ENCODE measurements at regions not wholly inside any gene's neighbourhood (a gene's known extent, or its start where the extent isn't known, plus 50 kb on each side); places are given as distances from the start of the nearest gene placed in this dataset.
"Not testable (repeated sequence)": the region's sequence is repeated elsewhere in the genome, so short reads cannot be mapped to it uniquely, and the experiment has no call there.

DNA sequence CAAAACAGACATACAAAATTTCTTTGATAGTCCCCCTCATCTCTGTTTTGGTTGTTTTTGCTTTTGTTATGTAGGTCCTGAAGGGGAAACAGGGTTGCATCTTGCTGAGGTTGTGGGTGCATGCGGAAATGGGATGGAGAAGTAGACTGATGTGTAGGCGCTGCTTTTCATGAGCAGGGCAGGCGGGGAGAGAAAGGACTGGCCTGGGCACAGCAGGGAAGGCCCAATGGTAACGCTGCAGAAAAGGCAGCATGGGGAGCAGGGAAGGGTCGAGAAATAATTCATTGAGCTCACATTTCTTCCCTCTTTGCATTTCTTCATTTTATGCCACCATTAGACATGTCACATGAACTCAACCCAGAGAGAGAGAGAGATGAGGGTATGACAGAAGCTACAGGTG lies 74.3 kb upstream of the CCN2 start:
- no peak for DNase-seq

DNA sequence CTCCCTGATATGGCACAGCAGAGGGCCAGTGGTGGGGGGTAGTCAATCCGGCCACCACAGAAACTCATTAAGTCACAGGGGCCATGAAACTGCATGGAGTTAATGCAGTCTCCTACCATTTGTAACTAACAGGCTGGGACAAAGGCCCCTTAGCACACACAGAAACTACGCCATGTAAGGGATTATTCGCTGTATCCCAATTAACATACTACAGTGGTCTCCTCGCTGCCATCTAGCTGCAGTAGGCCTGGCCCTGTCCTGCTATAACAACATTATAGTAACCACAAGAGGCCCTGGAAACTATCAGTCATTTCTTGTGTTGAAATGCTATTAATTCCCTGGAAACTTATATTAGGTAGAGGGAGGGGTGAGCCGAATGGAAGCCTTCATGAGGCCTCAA lies 72.3 kb upstream of the CCN2 start:
- no peak for DNase-seq

DNA sequence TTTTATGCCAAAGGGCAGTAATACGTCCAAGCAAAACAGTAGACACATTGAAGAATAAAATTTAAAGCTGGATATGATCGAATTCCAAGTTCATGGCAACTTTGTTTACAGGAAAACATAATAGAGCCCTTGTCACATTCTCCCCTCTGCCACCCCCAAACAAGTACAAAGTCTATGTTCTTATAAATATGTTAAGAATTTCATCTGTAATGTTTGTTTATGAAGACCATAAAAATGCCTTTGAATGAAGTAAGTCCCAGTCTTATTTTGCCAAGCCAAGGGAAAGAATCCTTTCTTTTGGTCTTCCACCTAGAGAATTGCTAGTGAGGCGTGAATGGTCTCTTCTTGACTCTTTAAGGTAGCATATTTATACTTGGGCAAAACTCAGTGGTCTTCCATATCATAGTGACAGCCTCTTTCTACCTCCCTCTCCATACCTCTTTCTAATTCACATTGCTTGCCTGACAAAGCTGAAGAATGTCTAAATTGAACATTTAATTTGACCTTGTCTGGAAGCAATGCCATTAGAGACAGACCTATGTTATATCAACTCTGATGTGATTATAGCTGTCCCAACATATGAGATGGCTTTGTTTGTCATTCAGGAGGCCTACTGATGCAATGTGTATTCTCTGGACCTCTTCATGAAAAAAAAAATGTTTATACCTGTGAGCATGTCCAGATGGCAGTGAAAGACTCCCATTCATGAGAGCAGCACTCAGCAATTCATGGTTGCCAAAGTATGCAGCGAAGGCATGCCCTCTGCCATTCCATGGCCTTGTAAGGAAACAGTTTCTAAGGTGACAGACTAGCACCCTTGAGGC lies 70.6 kb upstream of the CCN2 start:
- DNase-seq: no peak

DNA sequence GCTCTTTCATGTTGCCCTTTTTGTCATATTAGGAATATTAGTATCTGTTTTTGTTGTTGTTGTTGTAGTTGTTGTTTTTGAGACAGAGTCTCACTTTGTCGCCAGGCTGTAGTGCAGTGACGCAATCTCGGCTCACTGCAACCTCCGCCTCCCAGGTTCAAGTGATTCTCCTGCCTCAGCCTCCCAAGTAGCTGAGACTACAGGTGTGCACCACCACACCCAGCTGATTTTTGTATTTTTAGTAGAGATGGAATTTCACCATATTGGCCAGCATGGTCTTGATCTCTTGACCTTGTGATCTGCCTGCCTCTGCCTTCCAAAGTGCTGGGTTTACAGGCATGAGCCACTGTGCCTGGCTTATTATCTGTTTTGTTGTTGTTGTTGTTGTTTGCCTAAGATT lies 69.7 kb upstream of the CCN2 start:
- not testable (repeated sequence) for DNase-seq

DNA sequence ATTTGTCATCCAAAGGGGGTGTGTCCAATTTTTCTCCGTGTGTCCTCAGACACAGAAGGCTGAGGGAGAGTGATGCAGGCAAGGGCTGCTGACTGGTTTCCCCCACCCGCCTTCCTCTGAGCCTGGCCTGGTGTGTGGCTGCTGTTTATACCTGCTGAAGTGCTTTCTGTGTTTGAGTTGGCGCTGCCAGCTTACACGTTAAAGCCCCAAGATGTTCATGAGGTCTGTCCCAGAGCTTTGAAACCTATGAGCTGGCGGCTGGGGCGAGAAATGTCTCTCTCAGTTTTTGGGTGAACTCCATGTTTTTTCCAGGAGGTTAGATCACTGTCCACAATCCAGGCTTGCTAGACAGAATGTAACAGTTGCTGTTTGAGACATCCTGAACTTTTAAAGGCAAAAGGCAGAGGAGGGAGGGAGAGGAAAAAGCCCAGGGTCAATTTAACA lies 69.0 kb upstream of the CCN2 start:
- DNase-seq: no peak

DNA sequence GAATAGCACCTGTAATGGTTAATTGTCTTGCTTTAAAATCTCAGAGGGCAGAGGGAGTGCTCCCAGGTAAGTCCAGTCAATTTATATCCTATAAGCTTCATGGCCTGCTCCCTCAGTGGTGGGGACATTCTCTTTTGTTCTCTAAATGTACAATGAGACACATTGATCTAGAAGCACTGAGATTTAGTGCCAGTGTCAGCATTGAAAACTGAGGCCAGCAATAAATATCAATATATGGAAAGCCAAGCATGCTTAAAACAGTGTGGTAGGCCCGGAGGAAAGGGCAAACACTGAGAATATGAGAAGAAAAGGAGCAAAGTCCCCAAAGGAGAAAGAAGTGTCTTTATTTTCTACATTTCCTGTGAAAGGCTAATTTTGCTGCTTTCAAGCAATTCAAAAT lies 68.4 kb upstream of the CCN2 start:
- DNase-seq: no peak

DNA sequence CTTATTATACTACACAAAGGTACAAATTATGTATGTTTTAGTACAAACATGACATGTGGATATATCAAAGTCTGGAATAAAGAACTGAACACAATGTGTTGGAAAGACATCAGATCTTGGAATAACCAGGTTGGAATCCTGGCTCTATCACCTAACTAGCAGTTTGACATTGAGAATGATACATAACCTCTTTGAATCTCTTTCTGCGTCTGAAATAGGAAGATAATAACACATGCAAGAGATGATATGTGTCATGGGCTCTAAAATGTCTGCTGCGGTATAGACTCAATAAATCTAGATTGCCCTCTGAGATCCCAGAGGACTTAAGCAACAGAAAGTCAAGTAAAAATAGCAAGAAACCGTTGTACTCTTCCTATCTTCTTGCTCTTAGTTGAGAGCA lies 66.8 kb upstream of the CCN2 start:
- DNase-seq: no peak

DNA sequence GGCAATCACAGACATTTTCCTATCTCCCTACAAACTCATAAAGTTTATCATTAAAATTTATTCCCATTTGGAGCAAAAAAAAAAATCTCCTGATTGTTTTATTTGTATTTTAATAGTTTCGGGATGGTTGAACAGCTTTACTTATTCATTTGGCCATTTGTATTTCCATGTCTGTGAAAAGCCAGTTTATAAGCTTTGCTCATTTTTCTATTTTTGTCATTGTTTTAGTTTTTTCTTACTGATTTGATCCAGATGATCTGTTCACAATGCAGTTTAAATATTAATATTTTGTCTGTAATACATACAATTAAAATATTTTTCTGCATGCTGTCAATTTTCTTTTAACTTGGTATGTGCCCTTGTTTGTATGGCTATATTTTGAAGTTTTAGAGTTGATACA lies 65.2 kb upstream of the CCN2 start:
- no peak for DNase-seq

DNA sequence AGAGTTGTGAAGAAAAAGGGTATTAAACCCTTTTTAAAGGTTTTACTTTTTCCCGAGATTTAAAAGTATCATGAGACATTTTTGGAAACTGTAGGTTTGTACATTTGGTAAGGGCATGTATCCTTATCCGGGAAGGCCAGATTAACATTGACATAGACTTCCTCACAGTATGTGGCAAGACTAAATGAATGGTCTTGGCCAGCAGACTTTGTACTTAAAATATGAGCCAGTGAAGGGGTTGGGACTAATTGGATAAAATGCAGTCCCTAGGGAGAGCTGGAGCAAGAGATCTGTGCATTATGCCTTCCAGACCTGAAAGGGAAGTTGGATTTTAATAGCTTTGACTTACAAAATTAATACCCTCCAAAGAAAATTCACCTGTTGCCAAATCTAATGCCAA lies 60.4 kb upstream of the CCN2 start:
- no peak for DNase-seq

DNA sequence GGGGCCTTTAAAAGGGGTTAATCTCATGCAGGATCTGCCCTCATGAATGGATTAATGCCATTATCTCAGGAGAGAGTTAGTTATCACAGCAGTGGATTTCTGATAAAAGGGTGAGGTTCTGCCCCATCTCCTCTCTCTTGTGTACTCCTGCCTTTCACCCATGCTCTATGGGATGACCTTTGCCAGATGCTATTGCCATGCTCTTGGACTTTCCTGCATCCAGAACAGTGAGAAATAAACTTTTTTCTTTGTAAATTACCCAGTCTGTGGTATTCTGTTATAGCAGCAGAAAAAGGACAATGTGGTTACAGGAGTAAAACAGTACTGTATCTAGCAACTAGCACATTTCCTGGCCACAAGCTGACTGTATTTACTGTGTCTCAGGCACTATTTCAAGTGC lies 58.0 kb upstream of the CCN2 start:
- DNase-seq: no peak

DNA sequence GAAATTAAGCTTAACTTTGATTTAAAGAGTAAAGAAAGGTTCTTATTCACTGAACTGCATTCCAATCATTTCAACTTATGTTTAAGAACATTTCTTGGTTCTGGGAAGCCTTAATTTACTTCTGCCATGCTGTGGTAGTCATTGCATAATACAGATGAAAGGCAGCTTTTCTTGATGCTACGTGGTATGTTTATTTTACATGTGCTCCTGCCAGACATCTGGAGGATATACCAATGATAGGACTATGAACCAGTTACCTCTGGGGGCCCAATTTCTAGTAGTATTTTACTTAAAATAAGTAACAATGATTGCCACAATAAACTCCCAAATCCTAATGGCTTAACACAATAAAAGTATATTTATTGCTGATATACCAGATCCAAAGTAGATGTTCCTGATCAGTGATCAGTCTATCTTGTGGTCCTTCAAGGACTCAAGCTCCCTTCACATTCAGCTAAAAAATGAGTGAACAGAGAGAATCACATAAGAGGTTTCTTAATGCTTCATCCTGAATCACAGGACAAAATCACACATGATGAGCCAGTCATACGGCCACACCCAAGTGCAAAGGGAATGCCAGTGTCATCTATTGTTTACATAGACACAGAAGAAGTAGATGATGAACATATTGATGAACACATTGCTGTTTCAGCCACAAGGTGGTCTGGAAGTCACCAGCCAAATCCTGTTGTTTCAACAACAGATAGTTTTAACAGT lies 56.5 kb upstream of the CCN2 start:
- no peak for DNase-seq

DNA sequence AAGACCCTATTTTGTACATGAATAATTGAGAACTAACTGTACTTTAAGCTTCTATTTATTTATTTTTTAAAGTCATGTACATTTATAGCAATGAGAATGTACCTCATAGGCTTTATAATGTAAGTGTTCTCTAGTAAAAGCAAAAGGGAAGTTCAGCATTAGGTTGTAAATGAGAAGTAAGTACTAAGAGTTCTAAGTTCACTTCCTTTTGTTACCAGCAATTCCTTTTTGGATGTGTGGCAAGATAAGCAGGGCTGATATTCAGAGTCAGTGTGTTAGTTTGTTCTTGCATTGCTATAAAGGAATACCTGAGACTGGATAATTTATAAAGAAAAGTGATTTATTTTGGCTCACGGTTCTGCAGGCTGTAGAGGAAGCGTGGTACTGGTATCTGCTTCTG lies 54.0 kb upstream of the CCN2 start:
- no peak for DNase-seq

DNA sequence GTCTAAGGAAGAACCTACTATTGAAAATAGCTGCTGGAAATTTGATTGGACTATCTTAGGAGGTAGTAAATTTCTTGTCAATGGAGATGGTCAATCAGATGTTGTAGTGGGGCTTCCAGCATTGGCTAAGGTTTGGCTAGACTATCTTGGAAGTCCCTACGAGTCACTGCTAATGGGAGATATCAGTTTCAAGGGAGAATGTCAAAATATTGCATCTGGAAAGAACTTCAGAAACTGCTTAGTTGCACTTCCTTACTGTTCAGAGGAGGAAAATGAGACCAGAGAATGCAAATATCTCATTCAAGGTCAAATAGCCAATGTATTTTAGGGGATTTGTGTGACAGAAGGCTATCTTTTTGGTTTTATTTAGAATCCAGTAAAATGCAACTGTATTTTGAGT lies 53.5 kb upstream of the CCN2 start:
- DNase-seq: no peak

DNA sequence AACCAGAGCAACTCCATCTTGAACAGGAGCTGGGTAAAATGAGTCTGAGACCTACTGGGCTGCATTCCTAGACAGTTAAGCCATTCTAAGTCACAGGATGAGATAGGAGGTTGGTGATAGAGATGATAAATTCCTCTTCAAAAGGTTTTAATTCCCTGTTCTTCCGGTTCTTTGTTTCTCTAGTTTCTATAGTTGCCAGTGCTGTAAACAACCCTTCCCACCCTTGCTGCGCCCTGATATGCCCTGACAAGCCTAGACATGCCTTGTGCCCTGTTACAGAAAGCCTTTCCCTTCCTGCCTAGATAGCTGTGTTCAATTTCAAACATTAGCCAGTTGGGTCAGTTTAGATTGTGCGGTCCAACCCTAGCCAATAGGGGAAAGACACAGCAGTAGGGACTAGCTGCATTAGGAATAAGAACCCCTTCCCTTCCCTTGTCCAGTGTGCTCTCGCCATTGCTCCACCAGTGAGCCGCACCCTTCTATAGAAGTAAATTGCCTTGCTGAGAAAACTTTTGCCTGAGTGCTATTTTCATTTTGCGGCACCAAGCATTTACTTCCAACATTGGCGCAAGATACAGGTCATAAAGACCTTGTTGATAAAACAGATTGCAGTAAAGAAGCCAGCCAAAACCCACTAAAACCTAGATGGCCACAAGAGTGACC lies 52.5 kb upstream of the CCN2 start:
- no peak for DNase-seq
